ENCODE measurements at regions not wholly inside any gene's neighbourhood (a gene's known extent, or its start where the extent isn't known, plus 50 kb on each side); places are given as distances from the start of the nearest gene placed in this dataset.

- TF ChIP-seq CTCF (IDR thresholded peaks at IDR 0.05; ENCODE audit: borderline replicate concordance, extremely low read depth, low read length, poor library complexity, severe bottlenecking) (no peak), EZH2 (IDR thresholded peaks at IDR 0.05; ENCODE audit: borderline replicate concordance, low read depth, low read length, severe bottlenecking) (no peak)
- no peak overlapping the region for H3K4me2 ChIP-seq (ENCODE audit: insufficient read depth, low read length)
- no peak for ATAC-seq (ENCODE audit: insufficient read depth, low read depth)
- H3K4me1 ChIP-seq (ENCODE audit: insufficient read depth, low read length) = no peaks in the 10 kb centered on the region
- DNase-seq = no peak
- no peak overlapping the region for H3K27ac ChIP-seq (ENCODE audit: low read length)
- H2AFZ ChIP-seq (ENCODE audit: low read depth, low read length) = no peak overlapping the region
- H3K36me3 ChIP-seq (ENCODE audit: insufficient read depth, low read length) = no peaks in the 10 kb centered on the region
- H4K20me1 ChIP-seq (ENCODE audit: insufficient read depth, low read length) = no peaks in the 10 kb centered on the region
- no peak overlapping the region for H3K4me3 ChIP-seq (ENCODE audit: low read depth in 1 of 2, low read length in 2 of 2)
- H3K27me3 ChIP-seq (ENCODE audit: insufficient read depth, low read length, poor library complexity) = no peaks in the 10 kb centered on the region
- H3K9me3 ChIP-seq (ENCODE audit: insufficient read depth, low read length, severe bottlenecking) = no peaks in the 10 kb centered on the region
- H3K79me2 ChIP-seq (ENCODE audit: insufficient read depth, low read length) = no peaks in the 10 kb centered on the region
- H3K9ac ChIP-seq (ENCODE audit: low read depth, low read length) = no peak overlapping the region
Measured at GRCh38 chr3:157718800-157719199, 215.6 kb upstream of the VEPH1 start.

DNA sequence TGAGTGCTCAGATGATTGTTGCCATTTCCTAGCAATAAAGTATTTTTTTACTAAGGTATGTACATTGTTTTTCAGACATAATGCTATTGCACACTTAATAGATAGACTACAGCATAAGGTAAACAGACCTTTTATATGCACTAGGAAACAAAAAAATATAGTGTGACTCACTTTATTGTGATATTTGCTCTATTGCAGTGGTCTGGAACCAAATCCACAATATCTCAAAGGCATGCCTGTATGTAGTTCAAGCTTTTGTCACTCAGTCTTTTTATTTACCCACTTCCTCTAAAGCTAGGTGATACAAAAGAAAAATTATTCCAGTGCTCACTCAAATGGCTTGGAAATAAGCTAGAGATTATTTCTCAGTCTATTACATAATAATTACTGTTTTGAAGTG lies 209.9 kb upstream of the VEPH1 start:
- no peak overlapping the region for H3K9ac ChIP-seq (ENCODE audit: low read depth, low read length)
- H3K27me3 ChIP-seq (ENCODE audit: insufficient read depth, low read length, poor library complexity) = no peaks in the 10 kb centered on the region
- no peaks in the 10 kb centered on the region for H3K36me3 ChIP-seq (ENCODE audit: insufficient read depth, low read length)
- no peak overlapping the region for H3K27ac ChIP-seq (ENCODE audit: low read length)
- no peak overlapping the region for H3K4me3 ChIP-seq (ENCODE audit: low read depth in 1 of 2, low read length in 2 of 2)
- no peaks in the 10 kb centered on the region for H3K4me1 ChIP-seq (ENCODE audit: insufficient read depth, low read length)
- no peak for DNase-seq
- no peak for ATAC-seq (ENCODE audit: insufficient read depth, low read depth)
- H2AFZ ChIP-seq (ENCODE audit: low read depth, low read length) = no peak overlapping the region
- no peaks in the 10 kb centered on the region for H4K20me1 ChIP-seq (ENCODE audit: insufficient read depth, low read length)
- no peak for TF ChIP-seq CTCF (IDR thresholded peaks at IDR 0.05; ENCODE audit: borderline replicate concordance, extremely low read depth, low read length, poor library complexity, severe bottlenecking)
- no peak for TF ChIP-seq EZH2 (IDR thresholded peaks at IDR 0.05; ENCODE audit: borderline replicate concordance, low read depth, low read length, severe bottlenecking)
- H3K9me3 ChIP-seq (ENCODE audit: insufficient read depth, low read length, severe bottlenecking) = no peaks in the 10 kb centered on the region
- H3K4me2 ChIP-seq (ENCODE audit: insufficient read depth, low read length) = no peak overlapping the region
- H3K79me2 ChIP-seq (ENCODE audit: insufficient read depth, low read length) = no peaks in the 10 kb centered on the region

- Histone ChIP-seq H3K9ac (ENCODE audit: low read depth, low read length) (no peak overlapping the region), H3K27ac (ENCODE audit: low read length) (no peak overlapping the region), H3K4me3 (ENCODE audit: low read depth in 1 of 2, low read length in 2 of 2) (no peak overlapping the region), H3K4me1 (ENCODE audit: insufficient read depth, low read length) (no peaks in the 10 kb centered on the region), H3K27me3 (ENCODE audit: insufficient read depth, low read length, poor library complexity) (no peaks in the 10 kb centered on the region), H3K4me2 (ENCODE audit: insufficient read depth, low read length) (no peak overlapping the region), H3K9me3 (ENCODE audit: insufficient read depth, low read length, severe bottlenecking) (no peaks in the 10 kb centered on the region), H3K36me3 (ENCODE audit: insufficient read depth, low read length) (no peaks in the 10 kb centered on the region), H2AFZ (ENCODE audit: low read depth, low read length) (no peak overlapping the region), H3K79me2 (ENCODE audit: insufficient read depth, low read length) (no peaks in the 10 kb centered on the region), H4K20me1 (ENCODE audit: insufficient read depth, low read length) (no peaks in the 10 kb centered on the region)
- ATAC-seq (ENCODE audit: insufficient read depth, low read depth) (no peak), DNase-seq (no peak)
- TF ChIP-seq EZH2 (IDR thresholded peaks at IDR 0.05; ENCODE audit: borderline replicate concordance, low read depth, low read length, severe bottlenecking) = no peak
- no peak for TF ChIP-seq CTCF (IDR thresholded peaks at IDR 0.05; ENCODE audit: borderline replicate concordance, extremely low read depth, low read length, poor library complexity, severe bottlenecking)
Measured at GRCh38 chr3:157705258-157705657, 202.0 kb upstream of the VEPH1 start.

DNA sequence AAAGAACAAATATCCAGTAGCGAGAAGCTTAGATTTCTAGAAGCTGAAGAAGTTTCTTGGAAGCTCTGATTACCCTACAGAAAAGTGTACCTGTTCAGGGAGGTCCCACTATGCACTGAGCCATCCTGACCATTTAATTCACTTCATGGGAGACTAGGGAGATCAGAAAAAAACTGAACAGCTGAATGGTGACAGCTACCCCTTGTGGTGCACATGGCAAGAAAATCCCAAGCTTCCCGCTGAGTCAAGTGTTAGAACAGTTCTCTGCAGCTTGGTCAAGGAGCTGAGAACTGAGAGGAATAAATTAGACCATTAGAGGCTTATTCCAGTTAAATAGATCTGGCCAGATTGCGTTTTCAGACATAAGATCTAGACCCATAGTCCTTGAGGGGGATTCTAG lies 197.2 kb upstream of the VEPH1 start:
- TF ChIP-seq EZH2 (IDR thresholded peaks at IDR 0.05; ENCODE audit: borderline replicate concordance, low read depth, low read length, severe bottlenecking) = no peak
- no peak for TF ChIP-seq CTCF (IDR thresholded peaks at IDR 0.05; ENCODE audit: borderline replicate concordance, extremely low read depth, low read length, poor library complexity, severe bottlenecking)
- Histone ChIP-seq H3K36me3 (ENCODE audit: insufficient read depth, low read length) (no peaks in the 10 kb centered on the region), H3K4me2 (ENCODE audit: insufficient read depth, low read length) (no peak overlapping the region), H3K9ac (ENCODE audit: low read depth, low read length) (no peak overlapping the region), H3K27me3 (ENCODE audit: insufficient read depth, low read length, poor library complexity) (no peaks in the 10 kb centered on the region), H3K9me3 (ENCODE audit: insufficient read depth, low read length, severe bottlenecking) (no peaks in the 10 kb centered on the region), H3K4me1 (ENCODE audit: insufficient read depth, low read length) (no peaks in the 10 kb centered on the region), H3K79me2 (ENCODE audit: insufficient read depth, low read length) (no peaks in the 10 kb centered on the region), H3K27ac (ENCODE audit: low read length) (no peak overlapping the region), H4K20me1 (ENCODE audit: insufficient read depth, low read length) (no peaks in the 10 kb centered on the region), H2AFZ (ENCODE audit: low read depth, low read length) (no peak overlapping the region), H3K4me3 (ENCODE audit: low read depth in 1 of 2, low read length in 2 of 2) (no peak overlapping the region)
- no peak for ATAC-seq (ENCODE audit: insufficient read depth, low read depth)
- DNase-seq = no peak
